OCI-LY3 (cell line): ENCODE measurements at regions not wholly inside any gene's neighbourhood (a gene's known extent, or its start where the extent isn't known, plus 50 kb on each side); places are given as distances from the start of the nearest gene placed in this dataset.

ENCODE experiments used
- H2AFZ ChIP-seq: fragments of 200-600, 300-600 bp; shearing (Covaris generic); 2 replicates; pipeline ENCODE4 v1.6.0; 2014; ENCODE audit warnings: antibody characterized with exemption, low read depth, low read length
- H3K27ac ChIP-seq: fragments of 200-600, 300-600 bp; sonication (generic); 2 replicates; pipeline ENCODE4 v1.5.1; 2014; ENCODE audit warnings: mild to moderate bottlenecking, low read length, moderate library complexity, mixed read lengths
- H3K27me3 ChIP-seq: fragments of 200-600, 300-600 bp; sonication (generic); 2 replicates; pipeline ENCODE4 v1.6.1; 2014; ENCODE audit warnings: low read depth, low read length, mixed read lengths
- H3K36me3 ChIP-seq: fragments of 200-600, 300-600 bp; sonication (generic); replicated peaks from 2 replicates; pipeline ENCODE3; 2014; ENCODE audit warnings: low read depth, low read length, mixed read lengths
- H3K4me1 ChIP-seq: fragments of 300-600, 200-600 bp; sonication (generic); 2 replicates; pipeline ENCODE4 v1.6.1; 2014; ENCODE audit warnings: low read length, mixed read lengths
- H3K4me2 ChIP-seq: fragments of 200-600, 300-600 bp; sonication (generic); 2 replicates; pipeline ENCODE4 v1.6.1; 2014; ENCODE audit warnings: low read length, mixed read lengths
- H3K4me3 ChIP-seq: fragments of 300-600, 200-600 bp; sonication (generic); 2 replicates; pipeline ENCODE4 v1.5.1; 2014; ENCODE audit warnings: antibody characterized with exemption, mild to moderate bottlenecking, low read length, moderate library complexity
- H3K79me2 ChIP-seq: fragments of 300-600, 200-600 bp; shearing (Covaris generic); 2 replicates; pipeline ENCODE4 v1.6.1; 2014; ENCODE audit warnings: mild to moderate bottlenecking, low read length, mixed read lengths
- H3K9ac ChIP-seq: fragments of 300-600, 200-600 bp; shearing (Covaris generic); 2 replicates; pipeline ENCODE4 v1.6.0; 2014; ENCODE audit warnings: mild to moderate bottlenecking, low read length, moderate library complexity
- H3K9me3 ChIP-seq: fragments of 200-600, 300-600 bp; shearing (Covaris generic); 2 replicates; pipeline ENCODE4 v1.6.1; 2014; ENCODE audit warnings: low read length, mixed read lengths; ENCODE audit not compliant: insufficient read depth
- H4K20me1 ChIP-seq: fragments of 200-600, 300-600 bp; sonication (generic); 2 replicates; pipeline ENCODE4 v1.6.1; 2016; ENCODE audit warnings: low read length, mixed read lengths; ENCODE audit not compliant: insufficient read depth
- EZH2phosphoT487 ChIP-seq: fragments of 200-600 bp; shearing (Covaris generic); IDR thresholded peaks from 2 replicates; pipeline ENCODE4 v1.6.1; 2018; ENCODE audit warnings: antibody characterized with exemption, mixed run types, low read depth
- TF ChIP-seq, protein P1 (sequence below): fragments of 200-600, 300-600 bp; sonication (generic); IDR thresholded peaks from 2 replicates; pipeline ENCODE4 v1.5.1; 2014; ENCODE audit warnings: antibody characterized with exemption, low read length, low read depth

DNA sequence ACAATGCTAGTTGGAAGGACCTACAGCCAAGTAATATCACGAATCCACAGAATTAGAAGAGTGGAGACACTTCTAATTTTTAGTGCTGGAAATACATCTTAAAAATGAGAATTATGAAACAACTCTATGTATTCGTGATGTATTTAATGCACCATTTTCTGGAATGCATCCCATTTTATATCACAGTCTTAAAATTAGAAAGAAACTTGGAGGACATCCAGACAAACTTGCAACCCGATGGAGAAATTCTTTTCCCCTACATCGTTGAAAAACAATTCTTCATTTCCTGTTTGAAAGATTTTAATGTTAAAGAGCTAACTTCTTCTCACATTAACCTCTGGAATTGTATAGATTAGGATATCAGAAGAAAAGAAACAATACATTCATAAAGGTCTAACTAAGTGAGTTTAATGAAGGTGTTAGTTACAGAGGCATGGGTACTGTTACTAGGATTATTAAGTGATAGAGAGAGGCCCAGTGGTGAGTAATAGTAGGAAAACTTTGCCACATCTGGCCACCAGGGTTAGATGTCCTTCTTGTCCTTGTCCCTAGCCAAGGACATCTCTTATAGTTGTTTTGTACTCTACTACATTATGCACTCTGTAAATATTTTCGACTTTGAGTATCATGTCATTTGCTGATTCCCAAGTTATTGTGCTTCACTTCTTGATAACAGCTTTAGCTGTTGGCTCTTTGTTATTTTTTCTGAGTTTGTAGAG lies 502.4 kb upstream of the PTCHD4 start:
- Histone ChIP-seq H3K4me2 (no peak overlapping the region), H3K27ac (no peak overlapping the region), H3K9ac (no peak overlapping the region), H3K4me1 (no peaks in the 10 kb centered on the region), H4K20me1 (no peaks in the 10 kb centered on the region), H3K27me3 (no peaks in the 10 kb centered on the region), H3K4me3 (no peak overlapping the region), H3K36me3 (no peaks in the 10 kb centered on the region), H2AFZ (no peak overlapping the region), H3K9me3 (no peaks in the 10 kb centered on the region), H3K79me2 (no peaks in the 10 kb centered on the region)
- TF ChIP-seq, protein P1, sequence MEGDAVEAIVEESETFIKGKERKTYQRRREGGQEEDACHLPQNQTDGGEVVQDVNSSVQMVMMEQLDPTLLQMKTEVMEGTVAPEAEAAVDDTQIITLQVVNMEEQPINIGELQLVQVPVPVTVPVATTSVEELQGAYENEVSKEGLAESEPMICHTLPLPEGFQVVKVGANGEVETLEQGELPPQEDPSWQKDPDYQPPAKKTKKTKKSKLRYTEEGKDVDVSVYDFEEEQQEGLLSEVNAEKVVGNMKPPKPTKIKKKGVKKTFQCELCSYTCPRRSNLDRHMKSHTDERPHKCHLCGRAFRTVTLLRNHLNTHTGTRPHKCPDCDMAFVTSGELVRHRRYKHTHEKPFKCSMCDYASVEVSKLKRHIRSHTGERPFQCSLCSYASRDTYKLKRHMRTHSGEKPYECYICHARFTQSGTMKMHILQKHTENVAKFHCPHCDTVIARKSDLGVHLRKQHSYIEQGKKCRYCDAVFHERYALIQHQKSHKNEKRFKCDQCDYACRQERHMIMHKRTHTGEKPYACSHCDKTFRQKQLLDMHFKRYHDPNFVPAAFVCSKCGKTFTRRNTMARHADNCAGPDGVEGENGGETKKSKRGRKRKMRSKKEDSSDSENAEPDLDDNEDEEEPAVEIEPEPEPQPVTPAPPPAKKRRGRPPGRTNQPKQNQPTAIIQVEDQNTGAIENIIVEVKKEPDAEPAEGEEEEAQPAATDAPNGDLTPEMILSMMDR: no peak
- no peak for TF ChIP-seq EZH2phosphoT487

DNA sequence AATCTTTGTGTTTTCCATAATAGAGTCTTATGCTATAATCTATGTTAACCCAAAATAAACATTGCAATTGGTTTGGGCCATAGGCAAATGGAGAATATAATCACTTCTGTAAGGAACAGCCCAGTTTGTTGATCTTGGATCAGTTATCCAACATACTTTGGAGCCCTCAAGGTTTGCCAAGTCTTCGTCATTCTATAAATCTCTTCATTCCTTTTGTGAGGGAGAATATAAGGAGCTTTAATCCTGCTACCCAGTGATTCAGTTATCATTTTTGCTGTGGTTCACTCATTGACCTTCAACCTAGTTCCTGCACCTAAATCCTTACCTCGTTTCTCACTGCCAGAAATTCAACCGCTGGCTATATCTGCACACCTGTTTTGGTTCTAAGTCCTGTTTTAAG lies 500.3 kb upstream of the PTCHD4 start:
- H3K27me3 ChIP-seq: no peaks in the 10 kb centered on the region
- no peak overlapping the region for H3K4me2 ChIP-seq
- no peaks in the 10 kb centered on the region for H3K36me3 ChIP-seq
- no peak for TF ChIP-seq EZH2phosphoT487
- TF ChIP-seq, protein P1: no peak
- H2AFZ ChIP-seq: no peak overlapping the region
- H3K4me3 ChIP-seq: no peak overlapping the region
- no peaks in the 10 kb centered on the region for H4K20me1 ChIP-seq
- no peaks in the 10 kb centered on the region for H3K9me3 ChIP-seq
- no peak overlapping the region for H3K27ac ChIP-seq
- H3K4me1 ChIP-seq: no peaks in the 10 kb centered on the region
- H3K9ac ChIP-seq: no peak overlapping the region
- H3K79me2 ChIP-seq: no peaks in the 10 kb centered on the region

DNA sequence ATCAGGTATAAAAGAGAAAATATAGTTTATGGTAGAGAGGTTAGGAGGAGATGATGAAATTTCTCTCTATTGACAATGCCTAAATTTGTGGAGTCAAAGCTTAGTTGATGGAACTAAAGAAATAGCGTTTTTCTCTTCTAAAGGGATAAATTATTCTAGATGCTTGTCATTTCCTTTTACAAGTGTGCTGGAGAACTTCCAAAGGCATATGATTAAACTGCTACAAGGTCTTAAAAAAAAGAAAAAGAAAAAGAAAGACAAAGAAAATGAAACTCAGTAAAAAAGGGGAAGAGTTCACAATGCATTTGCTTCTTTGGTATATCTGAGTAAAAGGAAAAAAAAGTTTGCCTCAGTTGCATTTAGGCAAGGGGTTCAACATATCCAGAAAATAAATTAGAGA lies 499.8 kb upstream of the PTCHD4 start:
- Histone ChIP-seq H3K27ac (no peak overlapping the region), H4K20me1 (no peaks in the 10 kb centered on the region), H3K9ac (no peak overlapping the region), H2AFZ (no peak overlapping the region), H3K79me2 (no peaks in the 10 kb centered on the region), H3K9me3 (no peaks in the 10 kb centered on the region), H3K4me3 (no peak overlapping the region), H3K4me1 (no peaks in the 10 kb centered on the region), H3K4me2 (no peak overlapping the region), H3K27me3 (no peaks in the 10 kb centered on the region), H3K36me3 (no peaks in the 10 kb centered on the region)
- TF ChIP-seq EZH2phosphoT487: no peak
- TF ChIP-seq, protein P1: no peak

DNA sequence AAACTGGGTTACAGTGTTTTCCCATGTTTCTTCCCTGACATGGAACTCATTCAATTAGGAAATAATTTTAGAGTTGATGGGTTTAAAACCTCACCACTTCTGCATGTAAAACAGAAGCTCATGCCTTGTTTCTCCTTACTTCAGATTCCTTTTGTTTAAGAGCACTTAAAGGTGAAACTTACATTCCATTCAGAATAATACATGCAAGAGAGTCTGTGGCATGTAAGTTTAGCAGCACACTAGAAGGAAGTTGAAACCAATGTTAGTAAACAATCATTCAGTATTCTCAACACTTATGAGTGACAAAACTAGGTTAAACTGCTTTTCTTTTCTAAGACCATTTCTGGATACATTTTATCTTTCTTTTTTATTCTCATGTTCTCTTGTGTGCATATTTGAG lies 495.6 kb upstream of the PTCHD4 start:
- Histone ChIP-seq H3K9me3 (no peaks in the 10 kb centered on the region), H2AFZ (no peak overlapping the region), H3K27me3 (no peaks in the 10 kb centered on the region), H3K36me3 (no peaks in the 10 kb centered on the region), H3K79me2 (no peaks in the 10 kb centered on the region), H4K20me1 (no peaks in the 10 kb centered on the region), H3K27ac (no peak overlapping the region), H3K9ac (no peak overlapping the region), H3K4me3 (no peak overlapping the region), H3K4me1 (no peaks in the 10 kb centered on the region), H3K4me2 (no peak overlapping the region)
- no peak for TF ChIP-seq EZH2phosphoT487
- TF ChIP-seq, protein P1: no peak
